NB4 (cell line): ENCODE measurements at regions not wholly inside any gene's neighbourhood (a gene's known extent, or its start where the extent isn't known, plus 50 kb on each side); places are given as distances from the start of the nearest gene placed in this dataset.

Experiments
- POLR2A ChIP-seq: IDR thresholded peaks from 2 replicates; pipeline ENCODE4 v1.6.1; 2011; ENCODE audit warnings: mild to moderate bottlenecking; ENCODE audit not compliant: insufficient read length; ENCODE audit errors: extremely low read depth
- TF ChIP-seq, protein P1 (sequence below): IDR thresholded peaks from one replicate; pipeline ENCODE4 v1.5.1; 2012; ENCODE audit warnings: low read depth, low read length

DNA sequence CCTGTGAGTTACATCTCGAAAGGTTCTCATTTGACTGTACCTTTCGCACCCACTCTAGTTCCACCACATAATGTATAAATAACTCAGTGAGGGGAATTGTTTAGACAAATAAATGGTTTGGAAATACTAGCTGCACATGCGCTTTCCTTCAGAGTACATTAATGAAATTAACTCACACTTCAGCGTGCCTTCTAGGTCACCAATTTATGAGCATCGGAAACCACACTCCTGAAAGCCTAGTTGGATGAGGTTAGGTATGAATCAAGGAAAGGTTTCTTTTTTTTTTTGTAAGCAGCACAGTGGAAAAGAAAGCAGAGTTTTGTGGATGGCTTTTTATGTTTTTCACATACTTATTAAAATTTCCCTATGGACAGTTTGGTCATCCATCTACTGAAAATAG, 247.8 kb upstream of the TCF21 start:
- TF ChIP-seq POLR2A = no peak
- TF ChIP-seq, protein P1, sequence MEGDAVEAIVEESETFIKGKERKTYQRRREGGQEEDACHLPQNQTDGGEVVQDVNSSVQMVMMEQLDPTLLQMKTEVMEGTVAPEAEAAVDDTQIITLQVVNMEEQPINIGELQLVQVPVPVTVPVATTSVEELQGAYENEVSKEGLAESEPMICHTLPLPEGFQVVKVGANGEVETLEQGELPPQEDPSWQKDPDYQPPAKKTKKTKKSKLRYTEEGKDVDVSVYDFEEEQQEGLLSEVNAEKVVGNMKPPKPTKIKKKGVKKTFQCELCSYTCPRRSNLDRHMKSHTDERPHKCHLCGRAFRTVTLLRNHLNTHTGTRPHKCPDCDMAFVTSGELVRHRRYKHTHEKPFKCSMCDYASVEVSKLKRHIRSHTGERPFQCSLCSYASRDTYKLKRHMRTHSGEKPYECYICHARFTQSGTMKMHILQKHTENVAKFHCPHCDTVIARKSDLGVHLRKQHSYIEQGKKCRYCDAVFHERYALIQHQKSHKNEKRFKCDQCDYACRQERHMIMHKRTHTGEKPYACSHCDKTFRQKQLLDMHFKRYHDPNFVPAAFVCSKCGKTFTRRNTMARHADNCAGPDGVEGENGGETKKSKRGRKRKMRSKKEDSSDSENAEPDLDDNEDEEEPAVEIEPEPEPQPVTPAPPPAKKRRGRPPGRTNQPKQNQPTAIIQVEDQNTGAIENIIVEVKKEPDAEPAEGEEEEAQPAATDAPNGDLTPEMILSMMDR = no peak
